Kidney (tissue), 13 donors: ENCODE measurements at regions not wholly inside any gene's neighbourhood (a gene's known extent, or its start where the extent isn't known, plus 50 kb on each side); places are given as distances from the start of the nearest gene placed in this dataset.

Experiments used
- DNase-seq, 5 donors: peaks; one replicate each; pipeline ENCODE4 v3.0.0-alpha.2; 2013 to 2020
- FAIRE-seq: peaks from 2 replicates; lab custom pipeline; 2012; peaks lifted over from hg19 to GRCh38; lab: Jason Lieb, UNC
- H3K27ac ChIP-seq, 2 donors: one replicate each; pipeline ENCODE4 v1.7.0; 2013; ENCODE audit warnings: low read depth in 2 of 2, low read length in 2 of 2, inconsistent platforms in 1 of 2
- H3K27me3 ChIP-seq: one replicate; pipeline ENCODE4 v1.7.1; 2013; ENCODE audit warnings: low read length, inconsistent platforms; ENCODE audit not compliant: control insufficient read depth, insufficient read depth
- H3K36me3 ChIP-seq, 3 donors: one replicate each; pipeline versions ENCODE4 v1.7.0 to v1.7.1; 2013; ENCODE audit warnings: low read length in 3 of 3, control low read depth in 1 of 3, inconsistent platforms in 1 of 3; ENCODE audit not compliant: insufficient read depth in 3 of 3, control insufficient read depth in 2 of 3
- H3K4me1 ChIP-seq, 3 donors: one replicate each; pipeline versions ENCODE4 v1.7.0 to v1.7.1; 2013; ENCODE audit warnings: low read length in 3 of 3, inconsistent platforms in 1 of 3, low read depth in 1 of 3; ENCODE audit not compliant: control insufficient read depth in 2 of 3, insufficient read depth in 2 of 3
- H3K4me3 ChIP-seq, 3 donors: one replicate each; pipeline versions ENCODE4 v1.7.0 to v1.8.1; 2013; ENCODE audit warnings: low read length in 3 of 3, control low read depth in 1 of 3, inconsistent platforms in 1 of 3
- H3K9ac ChIP-seq, 3 donors: one replicate each; pipeline versions ENCODE4 v1.7.0 to v1.7.1; 2013; ENCODE audit warnings: low read length in 3 of 3, control low read depth in 1 of 3, inconsistent platforms in 1 of 3
- H3K9me3 ChIP-seq, 3 donors: one replicate each; pipeline versions ENCODE4 v1.7.0 to v1.7.1; 2013; ENCODE audit warnings: low read length in 3 of 3, control low read depth in 1 of 3, inconsistent platforms in 1 of 3; ENCODE audit not compliant: control insufficient read depth in 2 of 3, insufficient read depth in 1 of 3
- CTCF ChIP-seq: IDR thresholded peaks from 3 replicates; pipeline ENCODE4 v1.5.1; 2012; ENCODE audit warnings: mild to moderate bottlenecking, moderate library complexity, borderline replicate concordance; ENCODE audit not compliant: insufficient read depth; ENCODE audit errors: extremely low read depth
- intact Hi-C: fragments of 100-400 bp; cut with DNase I; formaldehyde crosslinking; loops from one replicate; pipeline ENCODE4 v1.11.1; 2022
- donor health status: control.
- donor health status: control.
- donor health status: control.
- donor health status: control.
- donor health status: control.
- donor health status: DM: yes; HTN: yes; CAD: no.
- donor health status: Normal renal cell carcinoma (clear cell type).

DNA sequence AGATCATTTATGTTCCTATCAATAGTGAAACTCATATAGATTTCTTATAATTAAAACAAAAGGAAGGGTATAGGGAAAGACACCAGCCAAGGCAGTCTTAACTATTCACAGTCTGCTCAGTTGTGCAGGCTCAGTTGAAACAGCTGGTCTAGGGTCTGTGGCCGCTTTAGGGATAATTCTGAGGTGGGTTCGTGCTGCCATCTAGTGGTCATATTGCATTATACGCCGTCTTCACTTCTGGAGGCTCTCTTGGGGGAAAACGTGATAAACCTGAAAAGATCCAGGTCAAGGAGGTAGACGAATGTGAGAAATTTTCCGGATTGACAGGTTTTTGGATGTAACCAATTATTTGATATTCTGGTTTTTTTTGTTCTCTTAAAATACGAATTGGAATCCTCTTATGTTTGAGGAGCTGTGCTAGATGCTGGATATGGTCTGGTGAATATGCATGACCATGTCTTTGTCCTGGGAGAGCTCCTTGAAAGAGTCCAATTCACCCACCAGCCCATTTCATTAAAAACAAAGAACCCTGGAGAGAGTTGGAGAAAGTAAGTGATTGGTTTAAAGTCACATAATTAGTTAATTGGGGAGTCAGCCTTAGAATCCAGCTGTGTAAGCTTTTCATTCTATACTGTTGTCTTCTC lies 492.4 kb downstream of the PLCL1 start:
- H3K27ac ChIP-seq, result no peak overlapping the region
- intact Hi-C loops, result loop anchor here (10.0 kb wide), 1 partner anchor 502 kb away; no protein-coding TSS in a partner anchor
- H3K4me1 ChIP-seq, result no peaks in the 10 kb centered on the region
- H3K9ac ChIP-seq, result no peak overlapping the region
- H3K9me3 ChIP-seq, result no peaks in the 10 kb centered on the region
- TF ChIP-seq CTCF, result peak; percentile 75
- no peak for FAIRE-seq
- H3K27me3 ChIP-seq, result no peaks in the 10 kb centered on the region
- no peak overlapping the region for H3K4me3 ChIP-seq
- DNase-seq, result peak in 4 of 5 donors; percentile 79 to 92 (median 86)
- no peaks in the 10 kb centered on the region for H3K36me3 ChIP-seq

- FAIRE-seq, result no peak
- H3K9ac ChIP-seq, result no peak overlapping the region
- H3K27me3 ChIP-seq, result no peaks in the 10 kb centered on the region
- H3K36me3 ChIP-seq, result no peaks in the 10 kb centered on the region
- H3K4me3 ChIP-seq, result no peak overlapping the region
- no peaks in the 10 kb centered on the region for H3K9me3 ChIP-seq
- no peak overlapping the region for H3K27ac ChIP-seq
- no peak for DNase-seq
- no peaks in the 10 kb centered on the region for H3K4me1 ChIP-seq
- no peak for TF ChIP-seq CTCF
- intact Hi-C loops, result loop anchor here (10.0 kb wide), 1 partner anchor 498 kb away; no protein-coding TSS in a partner anchor
Observed at GRCh38 chr2:198293281-198293680, 488.9 kb downstream of the PLCL1 start.

- Histone ChIP-seq H3K4me1 (no peaks in the 10 kb centered on the region), H3K9me3 (no peaks in the 10 kb centered on the region), H3K36me3 (no peaks in the 10 kb centered on the region), H3K27ac (no peak overlapping the region), H3K4me3 (no peak overlapping the region), H3K9ac (no peak overlapping the region), H3K27me3 (no peaks in the 10 kb centered on the region)
- no peak for FAIRE-seq
- intact Hi-C loops, result loop anchor here (10.0 kb wide), 1 partner anchor 495 kb away; no protein-coding TSS in a partner anchor
- no peak for TF ChIP-seq CTCF
- DNase-seq, result no peak
Observed at GRCh38 chr2:198289811-198290210, 485.4 kb downstream of the PLCL1 start.

GRCh38 chr2:198287706-198288105 lies 483.3 kb downstream of the PLCL1 start:
- intact Hi-C loops, result no loop called here
- H3K9me3 ChIP-seq, result no peaks in the 10 kb centered on the region
- TF ChIP-seq CTCF, result no peak
- H3K27me3 ChIP-seq, result no peaks in the 10 kb centered on the region
- no peak for FAIRE-seq
- H3K27ac ChIP-seq, result no peak overlapping the region
- H3K36me3 ChIP-seq, result no peaks in the 10 kb centered on the region
- H3K4me3 ChIP-seq, result no peak overlapping the region
- H3K4me1 ChIP-seq, result no peaks in the 10 kb centered on the region
- no peak overlapping the region for H3K9ac ChIP-seq
- DNase-seq, result no peak
